ENCODE measurements at regions not wholly inside any gene's neighbourhood (a gene's known extent, or its start where the extent isn't known, plus 50 kb on each side); places are given as distances from the start of the nearest gene placed in this dataset.

GRCh38 chr3:147737376-147737775 lies 328.2 kb downstream of the ZIC1 start:
- POLR2A ChIA-PET, result no interaction called here
- CTCF ChIA-PET, result no interaction called here

DNA sequence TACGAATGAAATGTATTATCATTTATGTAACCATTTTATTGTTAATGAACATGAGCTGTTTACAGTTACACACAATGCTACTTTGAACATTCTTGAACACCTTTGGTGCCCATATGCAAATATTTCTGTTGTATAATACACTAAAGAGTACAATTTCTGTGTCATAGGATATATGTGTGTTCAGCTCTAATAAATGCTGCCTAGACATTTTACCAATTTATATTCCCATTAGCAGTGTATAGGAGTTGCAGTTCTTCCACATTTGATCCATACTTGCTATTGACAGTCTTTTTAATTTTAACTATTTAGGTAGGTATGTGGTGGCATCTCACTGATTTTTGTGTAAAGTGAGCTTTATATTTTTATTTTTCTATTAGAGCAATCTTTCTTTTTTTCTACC lies 331.8 kb downstream of the ZIC1 start:
- ChIA-PET POLR2A (no interaction called here), CTCF (no interaction called here)

- ChIA-PET POLR2A (no interaction called here), CTCF (no interaction called here)
Observed at GRCh38 chr3:147744967-147745366, 335.8 kb downstream of the ZIC1 start.

- CTCF ChIA-PET, result no interaction called here
- POLR2A ChIA-PET, result no interaction called here
Observed at GRCh38 chr3:147755310-147755709, 346.1 kb downstream of the ZIC1 start.

- ChIA-PET CTCF (no interaction called here), POLR2A (no interaction called here)
Observed at GRCh38 chr3:147756476-147756875, 347.3 kb downstream of the ZIC1 start.

- CTCF ChIA-PET, result no interaction called here
- POLR2A ChIA-PET, result no interaction called here
Observed at GRCh38 chr3:147757866-147758265, 348.7 kb downstream of the ZIC1 start.

- ChIA-PET POLR2A (no interaction called here), CTCF (no interaction called here)
Observed at GRCh38 chr3:147758771-147759170, 349.6 kb downstream of the ZIC1 start.

- POLR2A ChIA-PET, result no interaction called here
- CTCF ChIA-PET, result no interaction called here
Observed at GRCh38 chr3:147760085-147760484, 350.9 kb downstream of the ZIC1 start.

DNA sequence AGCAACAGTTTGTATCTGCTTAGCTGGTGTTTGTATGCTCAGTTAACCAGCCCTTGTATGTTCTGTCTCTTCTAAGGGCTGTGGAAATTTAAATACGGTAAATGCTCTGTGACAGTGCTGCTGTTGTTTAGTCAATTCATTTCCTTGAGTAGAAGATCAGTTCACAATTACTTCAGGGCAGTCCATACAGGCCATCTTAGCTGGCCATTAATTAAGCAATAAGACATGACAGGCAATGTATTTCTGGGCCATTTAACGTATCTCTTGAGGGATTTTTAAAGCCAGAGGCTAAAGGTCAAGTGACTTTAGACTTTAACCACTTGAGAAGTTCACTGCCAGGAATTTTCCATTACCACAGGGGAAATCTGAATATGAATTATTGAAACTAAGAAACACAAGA lies 351.8 kb downstream of the ZIC1 start:
- ChIA-PET POLR2A (no interaction called here), CTCF (no interaction called here)

- POLR2A ChIA-PET, result no interaction called here
- CTCF ChIA-PET, result no interaction called here
Observed at GRCh38 chr3:147773116-147773630, 364.0 kb downstream of the ZIC1 start.

DNA sequence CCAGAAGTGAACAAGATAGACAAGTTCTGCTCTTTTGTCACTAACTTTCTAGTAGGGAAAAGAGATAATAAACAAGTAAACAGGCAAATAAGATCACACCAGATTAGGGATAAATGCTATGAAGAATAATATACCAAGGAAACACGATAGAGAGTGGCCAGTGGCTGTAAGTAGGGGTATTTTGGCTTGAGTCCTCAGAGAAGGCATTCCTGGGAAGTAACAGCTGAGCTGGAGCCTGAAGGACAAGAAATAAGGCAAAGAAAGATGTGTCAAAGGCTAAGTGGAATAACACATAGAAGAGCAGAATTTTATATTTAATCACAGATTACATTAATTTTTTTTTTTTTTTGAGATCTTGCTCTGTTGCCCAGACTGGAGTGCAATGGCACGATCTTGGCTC lies 366.2 kb downstream of the ZIC1 start:
- CTCF ChIA-PET, result no interaction called here
- POLR2A ChIA-PET, result no interaction called here

DNA sequence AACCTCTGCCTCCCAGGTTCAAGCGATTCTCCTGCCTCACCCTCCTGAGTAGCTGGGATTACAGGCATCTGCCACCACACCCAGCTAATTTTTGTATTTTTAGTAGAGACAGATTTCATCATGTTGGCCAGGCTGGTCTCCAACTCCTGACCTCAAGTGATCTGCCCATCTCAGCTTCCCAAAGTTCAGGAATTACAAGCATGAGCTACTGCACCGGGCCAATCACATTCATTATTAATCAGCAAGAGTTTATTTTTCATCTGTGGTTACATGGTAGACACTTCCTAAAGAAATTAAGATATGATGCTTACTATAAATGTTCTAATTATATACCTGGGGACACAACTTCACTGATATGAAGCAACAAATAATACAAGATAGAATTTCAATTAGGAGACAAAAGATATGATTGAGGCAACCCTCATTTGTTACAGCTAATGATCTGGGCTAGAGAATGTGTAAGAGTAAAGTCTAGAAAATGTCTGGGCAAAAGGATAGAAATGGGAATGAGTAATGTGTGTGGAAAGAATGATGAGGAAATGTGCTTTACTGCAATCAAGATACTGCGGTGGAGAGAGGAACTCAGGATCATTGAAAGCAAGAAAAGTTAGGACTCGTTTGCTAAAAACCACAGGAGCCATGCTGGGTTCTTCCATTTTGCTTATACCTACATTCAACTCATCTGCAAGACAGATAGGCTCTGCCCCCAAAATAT lies 366.8 kb downstream of the ZIC1 start:
- ChIA-PET CTCF (no interaction called here), POLR2A (no interaction called here)

DNA sequence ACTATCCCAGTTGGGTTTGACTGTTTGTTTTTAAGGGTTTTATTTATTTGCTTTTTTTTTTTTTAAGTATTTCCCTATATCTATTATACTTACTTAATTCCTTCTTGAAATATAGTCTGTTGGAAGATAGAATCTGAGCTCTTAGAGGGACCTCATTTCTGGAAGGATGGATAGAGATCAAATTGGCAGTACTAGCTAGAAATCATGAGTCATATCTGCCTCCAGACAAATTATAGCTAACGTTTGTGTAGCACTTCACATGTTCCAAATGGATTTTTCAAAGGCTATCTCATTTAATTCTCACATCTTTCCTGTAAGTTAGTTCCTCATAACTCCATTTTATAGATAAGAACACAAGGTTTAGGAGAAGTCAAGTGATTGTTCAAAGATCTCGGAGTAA lies 384.7 kb downstream of the ZIC1 start:
- ChIA-PET CTCF (interaction anchor here (0.6 kb wide), 1 partner anchor 61 kb away, joined by 3 read pairs; no protein-coding TSS in a partner anchor), POLR2A (no interaction called here)

DNA sequence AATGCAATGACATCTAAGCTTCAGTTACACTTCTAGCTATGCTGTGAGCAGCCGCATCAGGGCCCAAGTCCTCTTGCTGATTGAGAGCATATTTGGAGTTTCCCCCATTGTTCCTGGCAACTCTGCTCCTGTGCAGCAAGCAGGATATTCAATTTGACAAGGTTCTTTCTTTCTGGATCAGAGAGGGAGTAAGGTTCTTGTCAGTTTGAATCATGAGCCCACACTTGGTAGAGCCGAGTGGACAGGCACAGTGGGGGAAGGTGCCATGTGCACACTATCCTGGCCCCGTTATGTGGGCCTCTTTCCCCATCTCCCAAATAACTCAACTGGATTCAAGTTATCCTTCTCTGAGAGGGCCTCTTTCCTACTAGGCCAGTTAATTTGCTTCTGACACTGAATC lies 385.4 kb downstream of the ZIC1 start:
- ChIA-PET CTCF (interaction anchor here (0.6 kb wide), 1 partner anchor 62 kb away, joined by 3 read pairs; no protein-coding TSS in a partner anchor), POLR2A (no interaction called here)

DNA sequence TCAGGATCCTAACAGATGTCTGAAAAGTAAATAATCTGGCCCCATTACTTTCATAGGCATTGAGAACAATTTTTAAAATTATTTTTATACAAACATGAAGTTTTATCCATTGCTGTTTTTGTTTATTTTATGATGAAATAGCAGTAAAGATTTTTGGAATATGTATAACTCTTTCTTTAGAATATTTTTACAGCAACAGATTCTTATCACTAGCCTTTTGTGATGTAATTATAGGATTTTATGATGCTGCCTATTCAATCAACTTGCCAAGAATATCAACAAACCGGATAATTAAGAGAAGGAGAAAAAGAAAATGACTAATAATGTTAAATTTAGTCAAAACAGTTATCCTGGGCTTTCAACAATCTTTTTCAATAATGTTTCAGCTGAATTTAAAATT lies 386.3 kb downstream of the ZIC1 start:
- ChIA-PET CTCF (no interaction called here), POLR2A (no interaction called here)

DNA sequence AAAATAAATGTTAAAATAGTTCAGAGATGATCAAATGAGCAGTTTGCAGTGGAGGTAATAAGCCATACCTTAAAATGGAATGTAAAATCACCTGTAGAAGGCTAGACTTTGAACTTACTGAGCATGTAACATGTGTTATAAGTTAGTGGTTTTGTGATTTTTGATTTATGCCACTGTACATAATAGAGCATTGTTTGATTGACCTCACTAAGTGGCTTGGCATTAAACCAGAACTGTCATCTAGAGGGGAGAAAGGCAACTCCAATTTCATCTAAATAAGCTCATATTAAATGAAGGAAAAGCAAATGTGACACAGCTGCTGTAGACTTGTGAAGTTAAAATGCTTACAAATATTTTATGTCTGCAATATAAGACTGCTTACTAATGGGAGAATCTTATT lies 387.9 kb downstream of the ZIC1 start:
- CTCF ChIA-PET, result no interaction called here
- POLR2A ChIA-PET, result no interaction called here

DNA sequence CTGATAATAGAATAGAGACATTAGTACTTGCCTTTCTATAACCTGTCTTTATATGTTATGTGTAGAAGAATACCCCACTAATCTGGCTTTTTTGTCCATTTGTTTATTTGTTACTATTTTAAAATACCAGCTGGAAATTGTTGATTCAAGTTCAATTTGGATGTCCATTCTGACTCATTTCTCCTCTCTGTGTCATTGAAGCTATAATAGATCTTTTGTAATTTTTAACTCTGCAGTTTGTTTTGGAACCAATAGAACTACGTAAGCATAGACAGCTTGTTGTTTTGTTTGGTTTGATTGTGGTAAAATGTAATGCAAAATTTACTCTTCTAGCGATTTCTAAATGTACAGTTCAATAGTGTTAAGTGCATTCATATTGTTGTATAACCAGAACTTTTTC lies 390.4 kb downstream of the ZIC1 start:
- ChIA-PET CTCF (no interaction called here), POLR2A (no interaction called here)

DNA sequence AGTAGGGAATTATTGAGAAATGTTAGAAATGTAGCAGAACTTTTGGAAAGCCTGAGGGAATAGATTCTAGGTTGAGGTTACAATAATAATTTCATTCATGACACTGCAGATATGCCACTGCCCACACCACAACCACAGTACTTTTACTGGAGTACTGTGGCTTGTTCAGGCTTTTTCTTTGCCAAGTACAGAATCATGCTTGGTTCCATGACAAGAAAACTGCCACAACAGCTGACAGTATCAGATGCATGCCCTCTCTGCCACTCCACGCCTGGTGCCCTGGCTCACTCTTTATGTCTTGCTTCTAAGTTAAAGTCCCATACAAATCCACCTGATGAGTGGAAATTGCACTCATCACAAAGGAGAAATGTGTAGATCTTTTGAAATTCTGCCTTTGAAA lies 398.6 kb downstream of the ZIC1 start:
- ChIA-PET CTCF (no interaction called here), POLR2A (no interaction called here)

- ChIA-PET POLR2A (no interaction called here), CTCF (no interaction called here)
Observed at GRCh38 chr3:147809206-147809605, 400.0 kb downstream of the ZIC1 start.

GRCh38 chr3:147812186-147812911 lies 403.2 kb downstream of the ZIC1 start:
- ChIA-PET CTCF (interaction anchor here (0.6 kb wide), 1 partner anchor 553 kb away, joined by 4 read pairs; no protein-coding TSS in a partner anchor), POLR2A (no interaction called here)

- ChIA-PET POLR2A (no interaction called here), CTCF (interaction anchor here (0.6 kb wide), 1 partner anchor 553 kb away, joined by 4 read pairs; no protein-coding TSS in a partner anchor)
Observed at GRCh38 chr3:147813256-147813655, 404.1 kb downstream of the ZIC1 start.

GRCh38 chr3:147816752-147817151 lies 407.6 kb downstream of the ZIC1 start:
- ChIA-PET CTCF (no interaction called here), POLR2A (no interaction called here)

Measured in activated CD8-positive, alpha-beta memory T cell treated with anti-CD3 and anti-CD28 coated beads for 36 hours (primary cell).